ENCODE measurements at regions not wholly inside any gene's neighbourhood (a gene's known extent, or its start where the extent isn't known, plus 50 kb on each side); places are given as distances from the start of the nearest gene placed in this dataset.

GRCh38 chr4:149072384-149072783 lies 630.2 kb upstream of the NR3C2 start:
- no peak for TF ChIP-seq SIRT6 (IDR thresholded peaks at IDR 0.05; ENCODE audit: low read length)
- TF ChIP-seq POLR2AphosphoS5 (IDR thresholded peaks at IDR 0.05; ENCODE audit: low read depth, low read length): no peak
- no peak for TF ChIP-seq HDAC6 (IDR thresholded peaks at IDR 0.05; ENCODE audit: low read depth, low read length)
- TF ChIP-seq ASH2L (IDR thresholded peaks at IDR 0.05; ENCODE audit: low read length): no peak

Measured in H1 (cell line).